GM10266 (cell line): ENCODE measurements at regions not wholly inside any gene's neighbourhood (a gene's known extent, or its start where the extent isn't known, plus 50 kb on each side); places are given as distances from the start of the nearest gene placed in this dataset.
"Not testable (repeated sequence)": the region's sequence is repeated elsewhere in the genome, so short reads cannot be mapped to it uniquely, and the experiment has no call there.

Experiments used
- DNase-seq: peaks from one replicate; pipeline ENCODE4 v3.0.0; 2012; ENCODE audit errors: extremely low spot score
- TF ChIP-seq, protein P1 (sequence below): IDR thresholded peaks from 2 replicates; pipeline ENCODE4 v1.5.1; 2012; ENCODE audit warnings: mild to moderate bottlenecking, low read depth; ENCODE audit not compliant: control insufficient read depth, insufficient read depth; ENCODE audit errors: missing control alignments

DNA sequence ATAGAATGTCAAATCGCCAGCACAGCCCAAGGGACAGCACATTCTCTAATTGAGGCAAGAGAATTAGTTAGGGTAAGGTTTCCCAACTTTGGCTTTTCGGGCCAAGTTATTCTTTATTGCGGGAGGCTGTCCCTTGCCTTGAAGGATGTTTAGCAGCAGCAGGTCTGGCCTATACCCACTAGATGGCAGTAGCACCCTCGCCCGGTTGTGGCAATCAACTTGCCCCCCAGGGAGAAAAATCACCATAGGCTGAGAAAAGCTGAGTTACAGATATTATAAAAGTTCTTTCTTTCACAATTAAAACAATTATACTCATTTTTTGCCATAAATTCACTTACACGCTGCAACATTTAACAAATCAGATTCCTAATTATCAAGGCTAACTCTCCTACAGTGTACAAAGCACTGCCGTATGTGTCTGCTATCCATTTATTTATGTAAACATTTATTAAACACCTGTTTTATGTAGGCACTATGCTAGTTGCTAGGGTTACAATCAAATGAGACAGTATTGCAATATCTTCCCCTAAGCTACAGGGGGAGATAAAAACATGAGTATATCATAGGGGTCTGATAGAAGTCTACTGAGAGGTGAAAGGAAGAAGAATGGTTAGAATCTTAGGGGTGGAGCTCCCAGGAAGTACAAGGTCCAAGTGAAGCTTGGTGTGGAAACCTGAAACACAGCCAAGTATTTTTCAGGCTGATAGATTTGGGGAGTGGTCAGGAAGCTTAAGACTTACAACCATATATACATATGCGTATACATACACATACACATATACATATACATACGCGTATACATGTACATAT is 452.3 kb downstream of the RAB38 start:
- TF ChIP-seq, protein P1, sequence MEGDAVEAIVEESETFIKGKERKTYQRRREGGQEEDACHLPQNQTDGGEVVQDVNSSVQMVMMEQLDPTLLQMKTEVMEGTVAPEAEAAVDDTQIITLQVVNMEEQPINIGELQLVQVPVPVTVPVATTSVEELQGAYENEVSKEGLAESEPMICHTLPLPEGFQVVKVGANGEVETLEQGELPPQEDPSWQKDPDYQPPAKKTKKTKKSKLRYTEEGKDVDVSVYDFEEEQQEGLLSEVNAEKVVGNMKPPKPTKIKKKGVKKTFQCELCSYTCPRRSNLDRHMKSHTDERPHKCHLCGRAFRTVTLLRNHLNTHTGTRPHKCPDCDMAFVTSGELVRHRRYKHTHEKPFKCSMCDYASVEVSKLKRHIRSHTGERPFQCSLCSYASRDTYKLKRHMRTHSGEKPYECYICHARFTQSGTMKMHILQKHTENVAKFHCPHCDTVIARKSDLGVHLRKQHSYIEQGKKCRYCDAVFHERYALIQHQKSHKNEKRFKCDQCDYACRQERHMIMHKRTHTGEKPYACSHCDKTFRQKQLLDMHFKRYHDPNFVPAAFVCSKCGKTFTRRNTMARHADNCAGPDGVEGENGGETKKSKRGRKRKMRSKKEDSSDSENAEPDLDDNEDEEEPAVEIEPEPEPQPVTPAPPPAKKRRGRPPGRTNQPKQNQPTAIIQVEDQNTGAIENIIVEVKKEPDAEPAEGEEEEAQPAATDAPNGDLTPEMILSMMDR: peak; percentile 76
- DNase-seq: peak; percentile 11

DNA sequence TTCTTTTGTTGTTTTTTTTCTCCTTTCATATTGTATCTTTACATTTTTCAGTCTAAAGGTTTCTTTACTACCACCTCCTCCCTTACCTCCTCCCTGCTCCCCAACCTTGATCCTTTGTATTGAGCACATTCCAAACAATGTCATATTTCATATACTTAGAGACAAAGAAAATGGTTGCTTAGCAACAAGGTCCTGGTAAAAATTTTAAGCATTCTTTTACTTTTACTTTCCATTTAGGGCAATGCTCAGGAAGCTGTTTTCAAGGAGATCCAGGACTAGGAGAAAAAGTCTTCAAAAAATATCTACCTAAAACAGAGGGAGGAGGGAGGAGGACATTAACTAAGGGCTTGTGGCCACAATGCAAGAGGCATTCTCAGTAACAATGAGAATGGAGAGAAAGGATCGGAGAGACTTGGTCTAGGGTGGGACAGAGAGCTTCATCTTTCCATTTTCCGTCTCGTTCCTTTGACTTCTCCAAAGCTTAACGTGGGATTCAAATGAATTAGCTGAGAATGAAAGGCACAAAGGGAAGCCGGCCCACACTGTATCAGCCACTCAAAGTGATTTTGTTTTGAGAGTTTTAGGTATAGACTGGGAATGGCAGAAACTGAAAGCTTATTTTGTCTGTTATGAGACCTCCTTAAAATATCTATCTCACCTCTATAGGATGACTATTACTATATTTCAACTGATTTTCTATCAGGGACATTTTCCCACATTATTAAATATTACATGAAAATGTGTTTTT is 455.7 kb downstream of the RAB38 start:
- TF ChIP-seq, protein P1: no peak
- DNase-seq: no peak

DNA sequence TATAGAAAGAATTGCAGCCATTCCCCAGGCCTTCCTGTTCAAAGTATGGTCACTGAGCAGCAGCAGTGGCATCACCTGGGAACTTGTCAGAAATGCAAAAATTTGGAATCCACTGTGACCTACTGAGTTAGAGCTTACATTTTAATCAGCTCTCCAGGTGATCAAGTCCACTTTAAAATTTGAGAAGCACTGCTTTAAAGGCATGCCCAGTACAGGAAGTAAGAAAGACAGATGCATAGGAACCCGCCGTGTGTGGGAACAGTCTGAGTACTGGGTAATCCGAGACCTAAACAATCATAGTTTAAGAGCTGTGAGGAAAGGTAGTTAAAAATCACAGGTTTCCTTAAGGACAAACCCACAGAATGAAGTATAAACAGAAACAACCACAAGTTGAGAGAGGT is 462.4 kb downstream of the RAB38 start:
- TF ChIP-seq, protein P1: no peak
- DNase-seq: no peak

DNA sequence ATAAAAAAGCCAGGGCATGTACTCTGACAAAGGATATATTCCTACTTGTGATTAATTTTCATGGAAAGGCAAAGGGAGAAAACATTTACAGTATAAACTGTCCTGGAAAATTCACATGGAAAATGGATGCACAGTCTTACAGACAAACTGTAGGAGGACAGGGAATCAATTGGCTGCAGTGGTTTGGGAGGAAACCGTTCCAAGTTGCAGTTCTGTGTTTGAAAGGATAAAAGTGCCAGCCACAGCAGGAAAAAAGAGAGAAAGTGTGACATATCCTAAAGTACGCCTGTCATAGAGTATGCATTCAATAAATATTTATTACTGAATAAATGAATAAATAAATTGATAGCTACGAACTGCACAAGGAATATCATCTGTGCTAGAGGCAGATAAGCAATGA is 462.9 kb downstream of the RAB38 start:
- DNase-seq: no peak
- TF ChIP-seq, protein P1: no peak

DNA sequence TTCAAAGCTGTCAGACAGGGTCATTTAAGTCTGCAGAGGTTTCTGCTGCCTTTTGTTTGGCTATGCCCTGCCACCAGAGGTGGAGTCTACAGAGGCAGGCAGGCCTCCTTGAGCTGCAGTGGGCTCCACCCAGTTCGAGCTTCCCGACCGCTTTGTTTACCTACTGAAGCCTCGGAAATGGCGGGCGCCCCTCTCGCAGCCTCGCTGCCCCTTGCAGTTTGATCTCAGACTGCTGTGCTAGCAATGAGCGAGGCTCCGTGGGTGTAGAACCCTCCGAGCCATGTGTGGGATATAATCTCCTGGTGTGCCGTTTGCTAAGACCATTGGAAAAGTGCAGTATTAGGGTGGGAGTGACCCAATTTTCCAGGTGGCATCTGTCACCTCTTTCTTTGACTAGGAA is 471.7 kb downstream of the RAB38 start:
- DNase-seq: not testable (repeated sequence)

DNA sequence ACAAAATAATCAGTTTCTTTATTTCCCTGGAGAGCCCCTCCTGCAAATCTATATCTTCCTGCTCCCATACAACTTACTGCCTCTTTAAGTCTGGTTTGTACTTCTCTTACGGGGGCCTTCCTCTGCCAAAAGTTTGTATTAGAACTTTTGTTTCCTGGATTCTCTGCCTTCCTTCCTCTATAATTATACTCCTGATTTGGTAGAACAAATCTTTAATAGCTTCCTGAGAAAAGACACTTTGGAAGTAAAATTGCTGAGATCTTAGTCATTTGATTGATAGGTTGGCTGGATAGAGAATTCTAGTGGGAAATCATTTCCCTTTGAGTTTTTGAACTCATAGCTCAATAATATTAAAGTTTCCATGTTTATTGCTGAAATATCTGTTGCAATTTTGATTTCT is 499.2 kb downstream of the RAB38 start:
- TF ChIP-seq, protein P1: no peak
- no peak for DNase-seq

DNA sequence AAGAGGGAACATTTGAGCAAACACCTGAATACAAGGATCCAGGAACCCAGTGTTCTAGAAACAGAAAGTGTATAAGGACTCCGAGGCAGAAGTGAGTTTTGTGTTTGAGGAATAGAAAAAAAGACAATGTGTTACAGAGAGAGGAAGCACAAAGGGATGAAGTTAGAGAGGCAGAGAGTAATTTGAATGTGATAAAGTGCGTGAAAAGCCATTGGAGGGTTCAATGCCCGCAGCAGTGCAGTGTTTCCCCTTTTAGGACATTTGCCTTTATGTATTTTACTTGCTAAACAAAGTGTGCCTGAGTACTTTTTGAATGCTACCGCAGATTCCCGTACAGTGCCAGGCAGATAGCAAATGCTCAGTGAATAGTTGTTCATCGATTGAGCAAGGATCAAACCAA is 508.5 kb downstream of the RAB38 start:
- no peak for DNase-seq
- TF ChIP-seq, protein P1: no peak
